ENCODE measurements at regions not wholly inside any gene's neighbourhood (a gene's known extent, or its start where the extent isn't known, plus 50 kb on each side); places are given as distances from the start of the nearest gene placed in this dataset.

DNA sequence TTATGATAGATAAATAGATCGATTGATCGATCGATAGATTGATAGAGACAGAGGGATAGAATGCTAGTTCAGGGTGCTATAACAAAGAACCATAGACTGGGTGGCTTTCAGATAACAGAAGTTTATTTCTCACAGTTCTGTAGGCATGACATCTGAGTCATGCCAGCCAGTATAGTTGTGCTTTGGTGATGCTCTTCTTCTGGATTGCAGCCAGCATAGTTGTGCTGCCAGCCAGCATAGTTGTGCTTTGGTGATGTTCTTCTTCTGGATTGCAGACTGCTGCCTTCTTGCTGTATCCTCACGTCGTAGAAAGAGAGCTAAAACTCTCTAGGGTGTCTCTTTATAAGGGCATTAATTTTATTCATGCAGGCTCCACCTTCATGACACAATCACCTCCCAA, 860.8 kb downstream of the BRINP3 start:
- TF ChIP-seq CTCF (IDR thresholded peaks at IDR 0.05 in 8 of 11, conservative IDR thresholded peaks at IDR 0.05 in 3 of 11) (no peak), POLR2A (IDR thresholded peaks at IDR 0.05) (no peak)
